Right atrium auricular region (tissue), 2 donors: ENCODE measurements at regions not wholly inside any gene's neighbourhood (a gene's known extent, or its start where the extent isn't known, plus 50 kb on each side); places are given as distances from the start of the nearest gene placed in this dataset.

Experiments used
- DNase-seq: peaks from one replicate; pipeline ENCODE4 v3.0.0-alpha.2; 2019; ENCODE audit warnings: low spot score
- H3K27ac ChIP-seq, 2 donors: fragments of 200-600 bp; sonication (generic); 1 replicate in 1 of 2; 2 replicates in 1 of 2; pipeline ENCODE4 v1.5.1; 2016 to 2019
- H3K27me3 ChIP-seq, 2 donors: fragments of 200-600 bp; sonication (generic); one replicate each; pipeline versions ENCODE4 v1.5.1 to v1.6.0; 2017 to 2019
- H3K36me3 ChIP-seq: fragments of 200-600 bp; sonication (generic); one replicate; pipeline ENCODE4 v1.5.1; 2016
- H3K4me1 ChIP-seq, 2 donors: fragments of 200-600 bp; sonication (generic); one replicate each; pipeline versions ENCODE4 v1.5.1 to v1.6.0; 2017 to 2019
- H3K4me3 ChIP-seq, 2 donors: fragments of 200-600 bp; sonication (generic); 1 replicate in 1 of 2; 2 replicates in 1 of 2; pipeline ENCODE4 v1.5.1; 2017 to 2019; ENCODE audit warnings: mild to moderate bottlenecking in 1 of 2, moderate library complexity in 1 of 2
- H3K9me3 ChIP-seq, 2 donors: fragments of 200-600 bp; sonication (generic); one replicate each; pipeline ENCODE4 v1.5.1; 2019
- TF ChIP-seq, protein P1 (sequence below), 2 donors: fragments of 200-600 bp; sonication (generic); IDR thresholded peaks; one replicate each; pipeline ENCODE4 v1.5.1; 2019; ENCODE audit warnings: antibody characterized with exemption in 2 of 2

DNA sequence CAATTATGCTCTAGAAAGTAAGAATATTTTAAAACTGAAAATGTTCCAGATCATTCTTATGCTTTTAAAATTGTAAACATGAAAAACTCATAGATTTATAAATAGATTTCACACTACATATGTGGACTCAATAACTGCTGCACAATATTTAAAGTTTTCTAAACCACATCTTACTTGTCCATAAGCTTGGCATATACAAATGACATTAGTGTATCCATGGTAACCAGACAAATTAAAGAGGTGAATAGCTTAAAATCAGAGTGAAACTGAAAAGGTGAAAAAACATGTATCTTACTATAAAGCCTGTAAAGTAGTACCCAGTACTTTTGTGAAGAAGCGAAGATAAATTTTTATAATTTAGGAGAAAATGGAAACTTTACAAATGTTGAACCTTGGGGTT, 151.2 kb upstream of the MYO16 start:
- no peaks in the 10 kb centered on the region for H3K4me1 ChIP-seq
- no peaks in the 10 kb centered on the region for H3K9me3 ChIP-seq
- TF ChIP-seq, protein P1, sequence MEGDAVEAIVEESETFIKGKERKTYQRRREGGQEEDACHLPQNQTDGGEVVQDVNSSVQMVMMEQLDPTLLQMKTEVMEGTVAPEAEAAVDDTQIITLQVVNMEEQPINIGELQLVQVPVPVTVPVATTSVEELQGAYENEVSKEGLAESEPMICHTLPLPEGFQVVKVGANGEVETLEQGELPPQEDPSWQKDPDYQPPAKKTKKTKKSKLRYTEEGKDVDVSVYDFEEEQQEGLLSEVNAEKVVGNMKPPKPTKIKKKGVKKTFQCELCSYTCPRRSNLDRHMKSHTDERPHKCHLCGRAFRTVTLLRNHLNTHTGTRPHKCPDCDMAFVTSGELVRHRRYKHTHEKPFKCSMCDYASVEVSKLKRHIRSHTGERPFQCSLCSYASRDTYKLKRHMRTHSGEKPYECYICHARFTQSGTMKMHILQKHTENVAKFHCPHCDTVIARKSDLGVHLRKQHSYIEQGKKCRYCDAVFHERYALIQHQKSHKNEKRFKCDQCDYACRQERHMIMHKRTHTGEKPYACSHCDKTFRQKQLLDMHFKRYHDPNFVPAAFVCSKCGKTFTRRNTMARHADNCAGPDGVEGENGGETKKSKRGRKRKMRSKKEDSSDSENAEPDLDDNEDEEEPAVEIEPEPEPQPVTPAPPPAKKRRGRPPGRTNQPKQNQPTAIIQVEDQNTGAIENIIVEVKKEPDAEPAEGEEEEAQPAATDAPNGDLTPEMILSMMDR (IDR thresholded peaks at IDR 0.05): no peak
- H3K27me3 ChIP-seq: no peaks in the 10 kb centered on the region
- H3K36me3 ChIP-seq: no peaks in the 10 kb centered on the region
- H3K4me3 ChIP-seq: no peak overlapping the region
- no peak for DNase-seq
- H3K27ac ChIP-seq: no peak overlapping the region

DNA sequence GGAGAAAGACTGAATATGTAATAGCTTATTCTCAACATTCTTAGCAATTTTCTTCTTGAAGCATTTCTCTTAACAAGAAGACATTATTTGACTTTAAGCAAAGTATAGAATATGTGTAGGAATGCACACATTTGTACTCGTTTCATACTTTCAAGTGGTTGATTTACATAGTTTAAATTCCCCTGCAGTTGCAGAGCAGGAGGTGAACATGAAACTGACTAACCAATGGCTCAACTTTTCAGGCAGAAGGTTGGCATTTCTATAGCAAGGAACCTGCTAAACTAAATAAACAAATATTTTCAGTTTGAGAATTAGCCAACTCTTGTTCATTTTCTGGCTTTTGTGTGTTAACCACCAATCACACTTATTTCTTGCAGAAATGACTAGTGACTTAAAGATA, 145.4 kb upstream of the MYO16 start:
- no peaks in the 10 kb centered on the region for H3K9me3 ChIP-seq
- no peaks in the 10 kb centered on the region for H3K27me3 ChIP-seq
- no peaks in the 10 kb centered on the region for H3K4me1 ChIP-seq
- H3K27ac ChIP-seq: no peak overlapping the region
- DNase-seq: no peak
- no peaks in the 10 kb centered on the region for H3K36me3 ChIP-seq
- H3K4me3 ChIP-seq: no peak overlapping the region
- TF ChIP-seq, protein P1 (IDR thresholded peaks at IDR 0.05): no peak

DNA sequence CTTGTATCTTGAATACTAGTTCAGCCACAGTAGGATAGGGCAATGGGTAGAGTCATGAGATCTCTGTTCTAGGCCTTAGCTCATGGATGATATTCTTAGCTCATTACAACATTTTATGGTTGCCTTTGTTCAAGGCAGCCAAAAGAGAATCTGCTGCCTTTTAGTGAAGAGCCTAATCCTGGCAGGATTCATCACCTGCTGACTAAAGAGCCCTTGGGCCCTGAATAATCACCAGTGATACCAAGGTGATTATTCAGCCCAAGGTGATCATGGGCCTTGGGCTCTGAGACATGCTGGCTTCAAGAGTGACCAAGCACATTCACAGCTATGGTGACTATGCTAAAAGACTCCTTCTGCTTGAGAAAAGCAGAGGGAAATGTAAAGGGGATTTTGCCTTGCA, 143.3 kb upstream of the MYO16 start:
- Histone ChIP-seq H3K4me1 (no peaks in the 10 kb centered on the region), H3K36me3 (no peaks in the 10 kb centered on the region), H3K4me3 (no peak overlapping the region), H3K27ac (no peak overlapping the region), H3K27me3 (no peaks in the 10 kb centered on the region), H3K9me3 (no peaks in the 10 kb centered on the region)
- TF ChIP-seq, protein P1 (IDR thresholded peaks at IDR 0.05): no peak
- no peak for DNase-seq

DNA sequence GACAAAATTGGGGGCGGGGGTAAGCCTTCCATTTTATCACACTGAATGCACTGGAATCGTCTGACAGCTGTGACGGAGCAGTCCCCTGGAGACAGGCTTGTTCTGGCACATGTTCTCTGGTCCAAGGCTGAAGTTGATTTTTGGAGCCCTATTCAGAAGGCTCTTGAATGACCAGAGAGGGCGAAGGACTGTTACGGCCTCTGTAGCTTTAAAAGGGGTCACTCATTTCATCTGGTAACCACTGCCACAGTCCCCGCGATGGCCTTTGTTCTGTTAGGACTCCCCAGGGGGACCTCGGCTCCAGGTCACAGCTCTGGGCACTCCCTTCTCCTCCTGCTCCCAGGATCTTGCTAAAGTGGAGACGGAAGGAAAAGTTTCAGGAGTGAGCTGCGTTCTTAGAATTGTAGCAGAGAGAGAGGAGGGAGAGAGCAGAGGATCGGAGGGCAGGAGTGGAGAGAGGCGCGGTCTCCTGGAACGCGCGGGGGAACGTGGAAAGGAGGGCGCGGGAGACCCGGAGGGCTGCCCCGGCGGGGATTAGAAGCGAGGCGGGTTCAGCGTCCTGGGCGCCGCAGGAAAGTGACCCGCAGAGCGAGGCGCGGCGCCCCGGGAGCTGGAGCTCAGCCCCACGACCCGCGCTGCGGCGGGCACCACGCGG, 134.3 kb upstream of the MYO16 start:
- Histone ChIP-seq H3K27ac (no peak overlapping the region), H3K27me3 (no peaks in the 10 kb centered on the region), H3K36me3 (no peaks in the 10 kb centered on the region), H3K4me1 (peaks cover 0 to 20% of the 10 kb centered on the region in 2 donors), H3K9me3 (no peaks in the 10 kb centered on the region), H3K4me3 (peak overlapping the region in 1 of 2 donors; percentile 39)
- TF ChIP-seq, protein P1 (IDR thresholded peaks at IDR 0.05): no peak
- no peak for DNase-seq

DNA sequence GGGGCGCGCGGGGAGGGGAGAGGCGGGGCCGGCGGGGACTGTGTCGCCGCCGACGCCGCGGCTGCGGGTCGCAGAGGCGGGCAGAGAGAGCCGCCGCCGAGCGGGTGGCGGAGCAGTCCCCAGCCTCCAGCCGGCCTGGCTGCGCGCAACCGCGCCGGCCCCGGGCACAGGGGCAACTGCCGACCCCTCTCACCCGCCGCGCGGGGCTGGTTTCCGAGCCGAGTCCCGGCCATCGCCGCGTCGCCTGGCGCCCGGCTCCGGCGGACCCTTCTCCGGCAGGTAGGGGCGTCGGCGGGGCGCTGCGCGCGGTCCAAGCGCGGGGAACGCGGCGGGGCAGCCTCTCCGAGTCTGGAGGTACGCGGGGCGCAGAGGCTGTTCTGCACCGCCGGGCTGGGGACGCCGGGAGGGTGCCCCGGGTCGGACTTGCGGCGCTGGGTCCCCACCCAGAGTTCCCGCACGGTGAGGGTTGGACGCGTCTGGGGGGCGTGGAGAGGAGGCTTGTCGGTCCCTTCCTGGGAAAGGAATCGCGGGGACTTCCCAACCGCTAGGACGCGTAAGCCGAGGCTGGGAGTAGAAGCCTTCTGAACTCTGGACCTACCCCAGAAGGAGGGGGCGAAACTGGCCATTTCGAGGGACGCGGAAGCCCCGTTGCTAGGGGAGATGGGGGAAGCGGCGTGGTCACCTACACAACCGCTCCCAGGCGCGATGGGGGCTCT, 133.6 kb upstream of the MYO16 start:
- H3K36me3 ChIP-seq: no peaks in the 10 kb centered on the region
- peaks cover 0 to 20% of the 10 kb centered on the region in 2 donors for H3K4me1 ChIP-seq
- H3K27me3 ChIP-seq: no peaks in the 10 kb centered on the region
- peak overlapping the region in 1 of 2 donors; percentile 39 for H3K4me3 ChIP-seq
- no peak overlapping the region for H3K27ac ChIP-seq
- no peaks in the 10 kb centered on the region for H3K9me3 ChIP-seq
- TF ChIP-seq, protein P1 (IDR thresholded peaks at IDR 0.05): no peak
- DNase-seq: no peak
